T47D (cell line): ENCODE measurements at regions not wholly inside any gene's neighbourhood (a gene's known extent, or its start where the extent isn't known, plus 50 kb on each side); places are given as distances from the start of the nearest gene placed in this dataset.
"Not testable (repeated sequence)": the region's sequence is repeated elsewhere in the genome, so short reads cannot be mapped to it uniquely, and the experiment has no call there.

Source experiments
- DNase-seq, 2 experiments: peaks; one replicate each; pipeline versions ENCODE4 v3.0.0 to v3.0.0-alpha.2; 2011 to 2012; ENCODE audit warnings: low read depth in 1 of 2, low spot score in 1 of 2
- in situ Hi-C: cut with HindIII; loops from 2 replicates; pipeline ENCODE4 v1.10.0; 2016; ENCODE audit warnings: low sequenced_read_pairs, low pct_unique_long_range_greater_than_20kb

GRCh38 chr21:8194042-8194441 lies 2327.3 kb upstream of the TPTE start:
- DNase-seq, in situ Hi-C loops: not testable (repeated sequence)

- in situ Hi-C loops, DNase-seq: not testable (repeated sequence)
These were observed 2323.9 kb upstream of the TPTE start for GRCh38 chr21:8197377-8198027.

- DNase-seq, in situ Hi-C loops: not testable (repeated sequence)
These were observed 2316.1 kb upstream of the TPTE start for GRCh38 chr21:8205094-8205891.

- DNase-seq, in situ Hi-C loops: not testable (repeated sequence)
These were observed 2315.5 kb upstream of the TPTE start for GRCh38 chr21:8205892-8206188.

GRCh38 chr21:8212986-8213550 lies 2308.3 kb upstream of the TPTE start:
- DNase-seq, in situ Hi-C loops: not testable (repeated sequence)

- in situ Hi-C loops, DNase-seq: not testable (repeated sequence)
These were observed 2306.8 kb upstream of the TPTE start for GRCh38 chr21:8214539-8214938.

GRCh38 chr21:8229366-8230150 lies 2291.8 kb upstream of the TPTE start:
- DNase-seq, in situ Hi-C loops: not testable (repeated sequence)

GRCh38 chr21:8231252-8231651 lies 2290.1 kb upstream of the TPTE start:
- in situ Hi-C loops, DNase-seq: not testable (repeated sequence)

- DNase-seq, in situ Hi-C loops: not testable (repeated sequence)
These were observed 2288.4 kb upstream of the TPTE start for GRCh38 chr21:8233000-8233399.

GRCh38 chr21:8234059-8234458 lies 2287.3 kb upstream of the TPTE start:
- in situ Hi-C loops, DNase-seq: not testable (repeated sequence)

- in situ Hi-C loops, DNase-seq: not testable (repeated sequence)
These were observed 2276.4 kb upstream of the TPTE start for GRCh38 chr21:8244723-8245641.

GRCh38 chr21:8245642-8246402 lies 2275.6 kb upstream of the TPTE start:
- in situ Hi-C loops: not testable (repeated sequence)

GRCh38 chr21:8251701-8252100 lies 2269.7 kb upstream of the TPTE start:
- in situ Hi-C loops, DNase-seq: not testable (repeated sequence)

More at GRCh38 chr21:8245642-8246402, 2275.6 kb upstream of the TPTE start:
- DNase-seq: not testable (repeated sequence)

GRCh38 chr21:8255094-8255493 lies 2266.3 kb upstream of the TPTE start:
- in situ Hi-C loops: not testable (repeated sequence)
- DNase-seq: peak in 1 of 2 experiments; percentile 0

GRCh38 chr21:8257083-8257799 lies 2264.1 kb upstream of the TPTE start:
- in situ Hi-C loops, DNase-seq: not testable (repeated sequence)

GRCh38 chr21:8260065-8260627 lies 2261.2 kb upstream of the TPTE start:
- in situ Hi-C loops, DNase-seq: not testable (repeated sequence)
